ENCODE measurements at regions not wholly inside any gene's neighbourhood (a gene's known extent, or its start where the extent isn't known, plus 50 kb on each side); places are given as distances from the start of the nearest gene placed in this dataset.

- intact Hi-C loops (cut with DNase I): no loop called here
- no peak for DNase-seq
- Histone ChIP-seq H3K4me3 (no peak overlapping the region), H3K9me3 (no peaks in the 10 kb centered on the region), H3K4me1 (no peaks in the 10 kb centered on the region), H3K27ac (no peak overlapping the region), H3K36me3 (replicated peaks in 1 of 2; ENCODE audit: insufficient read depth in 1 of 2, low read depth in 2 of 2) (no peaks in the 10 kb centered on the region), H3K27me3 (peaks cover 0 to 3% of the 10 kb centered on the region in 2 donors)
- ATAC-seq: no peak
- TF ChIP-seq POLR2A (IDR thresholded peaks at IDR 0.05): no peak
- TF ChIP-seq CTCF (IDR thresholded peaks at IDR 0.05): no peak
- WGBS, 2 donors: 36 to 45% methylated on average over 1 of the region's 1 CpG
Observed at GRCh38 chr5:3190433-3190832, 405.2 kb upstream of the IRX1 start.

GRCh38 chr5:3187771-3188425, 407.7 kb upstream of the IRX1 start:
- Histone ChIP-seq H3K4me3 (no peak overlapping the region), H3K4me1 (no peaks in the 10 kb centered on the region), H3K36me3 (replicated peaks in 1 of 2; ENCODE audit: insufficient read depth in 1 of 2, low read depth in 2 of 2) (no peaks in the 10 kb centered on the region), H3K27me3 (peaks cover 0 to 5% of the 10 kb centered on the region in 2 donors), H3K27ac (no peak overlapping the region), H3K9me3 (no peaks in the 10 kb centered on the region)
- WGBS, 2 donors: 70 to 78% methylated on average over 28 of the region's 28 CpGs
- TF ChIP-seq CTCF (IDR thresholded peaks at IDR 0.05) (no peak), POLR2A (IDR thresholded peaks at IDR 0.05) (no peak)
- DNase-seq: no peak
- no peak for ATAC-seq
- intact Hi-C loops (cut with DNase I): no loop called here

DNA sequence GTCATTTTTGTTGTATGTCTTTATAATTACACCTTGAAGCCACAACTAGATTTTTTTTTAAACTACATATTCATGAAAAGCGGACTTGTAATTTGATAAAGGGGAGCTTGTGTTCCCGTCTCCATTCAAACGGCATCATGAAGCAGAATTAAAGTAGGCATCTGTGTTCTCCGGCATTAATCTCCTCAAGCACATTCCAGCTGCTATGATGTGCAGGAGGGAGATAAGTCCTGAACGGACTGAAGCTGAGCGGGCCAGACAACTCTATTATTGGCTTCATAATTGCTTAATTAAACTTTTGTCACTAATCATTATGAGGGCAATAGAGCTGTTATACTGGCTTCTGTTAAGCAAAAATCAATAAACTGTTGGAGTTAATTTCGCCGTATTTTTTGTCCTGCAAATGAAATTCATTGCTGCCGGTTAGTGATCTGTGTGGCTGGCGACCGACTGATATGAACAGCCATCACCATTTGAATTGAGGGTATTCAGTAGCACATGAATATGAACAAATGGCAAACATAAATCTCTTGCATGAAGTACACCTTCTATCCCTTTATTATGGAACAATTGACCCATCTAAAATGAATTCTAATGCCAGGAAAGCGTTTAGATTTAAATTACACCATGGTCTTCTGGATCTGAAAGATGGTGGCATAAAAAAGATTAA, 408.8 kb upstream of the IRX1 start:
- WGBS, 2 donors: 31 to 41% methylated on average over 12 of the region's 12 CpGs
- intact Hi-C loops (cut with DNase I): no loop called here
- TF ChIP-seq CTCF (IDR thresholded peaks at IDR 0.05): no peak
- TF ChIP-seq POLR2A (IDR thresholded peaks at IDR 0.05): no peak
- no peaks in the 10 kb centered on the region for H3K4me1 ChIP-seq
- H3K27me3 ChIP-seq: peaks cover 0 to 5% of the 10 kb centered on the region in 2 donors
- H3K4me3 ChIP-seq: no peak overlapping the region
- no peaks in the 10 kb centered on the region for H3K36me3 ChIP-seq (replicated peaks in 1 of 2; ENCODE audit: insufficient read depth in 1 of 2, low read depth in 2 of 2)
- no peaks in the 10 kb centered on the region for H3K9me3 ChIP-seq
- H3K27ac ChIP-seq: no peak overlapping the region
- no peak for ATAC-seq
- DNase-seq: no peak

- H3K36me3 ChIP-seq (replicated peaks in 1 of 2; ENCODE audit: insufficient read depth in 1 of 2, low read depth in 2 of 2): no peaks in the 10 kb centered on the region
- TF ChIP-seq POLR2A (IDR thresholded peaks at IDR 0.05) (no peak), CTCF (IDR thresholded peaks at IDR 0.05) (no peak)
- ATAC-seq (no peak), DNase-seq (no peak)
- WGBS, 2 donors: 34 to 37% methylated on average over 7 of the region's 7 CpGs
- intact Hi-C loops (cut with DNase I): no loop called here
- no peaks in the 10 kb centered on the region for H3K4me1 ChIP-seq
- no peak overlapping the region for H3K4me3 ChIP-seq
- peaks cover 0 to 5% of the 10 kb centered on the region in 2 donors for H3K27me3 ChIP-seq
- no peak overlapping the region for H3K27ac ChIP-seq
- no peaks in the 10 kb centered on the region for H3K9me3 ChIP-seq
Observed at GRCh38 chr5:3186156-3186555, 409.5 kb upstream of the IRX1 start.

DNA sequence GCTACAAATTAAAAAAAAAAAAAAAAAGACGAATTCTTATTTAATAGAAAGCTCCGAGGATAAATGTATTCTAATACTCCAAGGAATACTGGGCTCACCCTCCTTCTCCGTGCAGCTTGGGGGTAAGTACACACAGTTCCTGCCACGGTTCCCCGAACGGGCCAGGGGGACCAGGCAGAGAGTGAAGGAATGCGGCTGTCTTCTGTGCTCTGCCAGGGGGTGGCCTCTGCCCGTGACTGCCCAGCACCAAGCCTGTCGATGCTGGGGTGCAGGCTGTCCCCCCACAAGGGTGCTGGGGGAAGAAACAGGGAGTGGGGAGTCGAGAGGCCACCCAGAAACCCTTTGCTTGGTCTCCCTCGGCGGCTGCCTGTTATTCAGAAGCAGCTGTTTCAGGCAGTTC, 410.1 kb upstream of the IRX1 start:
- Histone ChIP-seq H3K36me3 (replicated peaks in 1 of 2; ENCODE audit: insufficient read depth in 1 of 2, low read depth in 2 of 2) (no peaks in the 10 kb centered on the region), H3K4me3 (no peak overlapping the region), H3K4me1 (no peaks in the 10 kb centered on the region), H3K27me3 (peaks cover 0 to 5% of the 10 kb centered on the region in 2 donors), H3K9me3 (no peaks in the 10 kb centered on the region), H3K27ac (no peak overlapping the region)
- no peak for TF ChIP-seq POLR2A (IDR thresholded peaks at IDR 0.05)
- no peak for TF ChIP-seq CTCF (IDR thresholded peaks at IDR 0.05)
- 34 to 38% methylated on average over 12 of the region's 12 CpGs for WGBS, 2 donors
- intact Hi-C loops (cut with DNase I): no loop called here
- ATAC-seq (no peak), DNase-seq (no peak)

All from body of pancreas (tissue), 4 donors.